HUDEP-2 (cell line): ENCODE measurements at regions not wholly inside any gene's neighbourhood (a gene's known extent, or its start where the extent isn't known, plus 50 kb on each side); places are given as distances from the start of the nearest gene placed in this dataset.
A peak's percentile ranks its signal among the peaks of the same experiment; 100 is the strongest.

Experiments used
- DNase-seq, 76 experiments: peaks; one replicate each; lab custom pipeline; 2025; ENCODE audit not compliant: unreplicated experiment in 76 of 76; lab: John Stamatoyannopoulos, UW

GRCh38 chr18:73879328-73879727 lies 268.3 kb downstream of the FBXO15 start:
- no peak for DNase-seq

GRCh38 chr18:73869182-73869581 lies 278.5 kb downstream of the FBXO15 start:
- DNase-seq: no peak

- DNase-seq: no peak
Measured at GRCh38 chr18:73861771-73862170, 285.9 kb downstream of the FBXO15 start.

- DNase-seq: no peak
Measured at GRCh38 chr18:73859837-73860397, 287.7 kb downstream of the FBXO15 start.

GRCh38 chr18:73852789-73853549 lies 294.7 kb downstream of the FBXO15 start:
- DNase-seq: no peak

GRCh38 chr18:73850782-73851181 lies 296.9 kb downstream of the FBXO15 start:
- DNase-seq: no peak

GRCh38 chr18:73848656-73849055 lies 299.0 kb downstream of the FBXO15 start:
- DNase-seq: no peak

- DNase-seq: no peak
Measured at GRCh38 chr18:73843455-73843854, 304.2 kb downstream of the FBXO15 start.

GRCh38 chr18:73842795-73843394 lies 304.7 kb downstream of the FBXO15 start:
- DNase-seq: peak in 34 of 76 experiments; percentile 2 to 66 (median 21)

- no peak for DNase-seq
Measured at GRCh38 chr18:73841661-73842060, 306.0 kb downstream of the FBXO15 start.

- DNase-seq: no peak
Measured at GRCh38 chr18:73840319-73840945, 307.2 kb downstream of the FBXO15 start.

- no peak for DNase-seq
Measured at GRCh38 chr18:73839441-73839840, 308.2 kb downstream of the FBXO15 start.

GRCh38 chr18:73838107-73838506 lies 309.5 kb downstream of the FBXO15 start:
- no peak for DNase-seq

GRCh38 chr18:73835656-73836364 lies 311.8 kb downstream of the FBXO15 start:
- DNase-seq: no peak

GRCh38 chr18:73835039-73835438 lies 312.6 kb downstream of the FBXO15 start:
- no peak for DNase-seq

GRCh38 chr18:73831688-73832087 lies 315.9 kb downstream of the FBXO15 start:
- DNase-seq: no peak

GRCh38 chr18:73829146-73829545 lies 318.5 kb downstream of the FBXO15 start:
- DNase-seq: no peak

- DNase-seq: no peak
Measured at GRCh38 chr18:73827801-73828200, 319.8 kb downstream of the FBXO15 start.

- DNase-seq: no peak
Measured at GRCh38 chr18:73826098-73826497, 321.5 kb downstream of the FBXO15 start.

- DNase-seq: no peak
Measured at GRCh38 chr18:73824671-73825070, 323.0 kb downstream of the FBXO15 start.

- no peak for DNase-seq
Measured at GRCh38 chr18:73812423-73812822, 335.2 kb downstream of the FBXO15 start.
